Stimulated activated CD8-positive, alpha-beta memory T cell treated with anti-CD3 and anti-CD28 coated beads, Interleukin-2, amount 100 ng/mL, for 48 hours (primary cell): ENCODE measurements at regions not wholly inside any gene's neighbourhood (a gene's known extent, or its start where the extent isn't known, plus 50 kb on each side); places are given as distances from the start of the nearest gene placed in this dataset.

Experiments used
- DNase-seq, 2 donors: peaks; one replicate each; pipeline ENCODE4 v3.0.0-alpha.2; 2020; ENCODE audit warnings: low read depth in 2 of 2

DNA sequence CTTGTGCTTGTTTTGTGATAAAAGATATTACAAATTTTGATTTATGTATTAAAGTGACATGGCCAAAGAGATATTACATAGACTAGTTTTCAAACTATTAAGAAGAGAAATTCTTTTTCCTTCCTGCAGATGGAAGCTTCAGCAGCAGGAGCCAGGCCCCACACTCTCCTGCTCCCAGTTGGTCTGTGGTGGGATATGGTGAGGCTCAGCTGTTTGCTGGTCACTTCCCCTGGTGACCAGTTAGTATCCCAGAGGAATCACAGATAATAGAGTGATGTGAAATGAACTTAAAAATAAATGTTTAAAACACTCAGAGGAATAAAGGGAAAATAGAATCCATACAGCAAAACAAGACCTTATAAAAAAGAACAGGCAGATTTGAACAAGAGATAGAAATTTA is 154.7 kb downstream of the KTN1 start:
- no peak for DNase-seq

DNA sequence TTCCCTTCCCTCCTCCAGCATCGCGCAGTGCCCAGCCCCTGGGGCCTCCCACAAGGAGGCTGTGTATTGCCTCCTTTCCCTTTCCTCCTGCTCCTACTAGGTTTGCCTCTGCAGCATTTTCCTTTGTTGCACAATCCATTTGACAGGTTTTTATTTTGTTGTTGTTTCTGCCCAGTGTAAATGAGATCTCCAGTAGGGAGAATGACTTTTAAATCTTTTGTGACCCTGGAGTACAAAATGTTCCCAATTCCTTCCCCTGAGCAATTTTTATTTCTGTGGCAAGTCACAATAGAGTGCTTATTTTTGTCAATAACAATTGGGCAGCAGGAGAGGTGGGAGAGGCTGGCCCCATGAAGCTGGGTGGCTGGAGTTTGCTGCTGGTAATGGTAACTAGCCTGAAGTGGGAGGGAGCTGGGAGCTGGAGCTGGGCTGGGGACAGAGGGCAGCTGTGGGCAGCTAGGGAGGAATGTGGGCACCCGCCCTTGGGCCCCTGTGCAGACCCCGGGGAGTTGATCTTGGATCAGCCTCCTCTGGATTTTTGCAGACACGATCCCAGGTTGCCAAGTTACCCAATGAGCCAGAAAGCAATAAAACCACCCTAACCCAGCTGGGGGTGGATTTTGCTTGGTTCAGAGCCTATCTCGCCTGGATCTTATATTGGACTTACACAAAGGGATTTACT is 160.1 kb downstream of the KTN1 start:
- no peak for DNase-seq

DNA sequence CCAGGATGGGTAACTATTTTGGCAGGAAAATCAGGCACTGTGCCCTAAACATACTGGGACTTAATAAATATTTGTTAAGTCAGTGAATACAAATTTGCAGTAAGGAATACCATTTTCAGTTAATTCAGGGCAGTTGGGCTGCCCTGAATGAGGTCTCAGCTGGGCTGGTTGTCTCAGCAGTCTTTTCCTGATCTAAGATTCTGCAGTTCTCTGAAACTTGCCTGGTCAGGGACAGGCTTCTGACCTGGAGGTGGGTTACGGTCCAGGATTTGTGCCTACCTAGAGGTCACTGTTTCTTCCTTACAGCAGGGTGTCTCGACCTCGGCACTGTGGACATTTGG is 160.6 kb downstream of the KTN1 start:
- no peak for DNase-seq

DNA sequence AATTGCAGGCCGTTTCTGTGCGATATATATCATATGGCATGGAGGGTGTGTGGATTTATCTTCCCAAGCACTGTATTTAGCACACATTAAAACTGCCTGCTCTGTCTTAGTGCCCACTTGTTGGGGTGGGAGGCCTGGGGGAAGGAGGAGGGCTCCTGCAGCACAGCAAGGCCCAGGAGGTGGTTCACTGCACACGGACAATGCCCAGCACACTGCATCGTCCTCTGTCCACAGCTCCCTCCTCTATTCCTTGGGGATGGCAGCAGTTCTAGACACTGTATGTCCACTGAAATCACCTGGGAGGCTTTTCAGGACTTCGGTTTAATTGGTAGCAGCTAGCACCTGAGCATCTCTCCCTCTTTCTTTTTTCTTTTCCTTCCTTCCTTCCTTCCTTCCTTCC is 161.2 kb downstream of the KTN1 start:
- no peak for DNase-seq

DNA sequence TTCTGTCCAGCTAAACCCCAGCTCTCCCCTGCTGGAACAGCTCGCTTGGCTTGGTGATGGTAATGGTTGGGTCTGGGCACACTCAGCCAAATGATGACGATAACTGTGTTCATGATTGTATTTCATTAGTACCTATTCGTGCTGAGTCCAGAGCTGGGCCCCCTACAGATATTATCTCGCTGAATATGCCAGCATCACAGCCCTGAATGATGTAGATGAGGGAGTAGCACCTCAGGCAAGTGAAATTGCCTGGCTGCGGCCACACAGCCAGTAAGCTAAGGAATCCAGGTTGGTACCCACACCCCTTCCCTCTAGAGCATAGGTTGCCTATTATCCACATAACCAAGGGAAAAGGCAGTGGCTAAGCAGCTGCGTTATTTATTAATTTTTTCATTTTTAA is 163.5 kb downstream of the KTN1 start:
- no peak for DNase-seq

DNA sequence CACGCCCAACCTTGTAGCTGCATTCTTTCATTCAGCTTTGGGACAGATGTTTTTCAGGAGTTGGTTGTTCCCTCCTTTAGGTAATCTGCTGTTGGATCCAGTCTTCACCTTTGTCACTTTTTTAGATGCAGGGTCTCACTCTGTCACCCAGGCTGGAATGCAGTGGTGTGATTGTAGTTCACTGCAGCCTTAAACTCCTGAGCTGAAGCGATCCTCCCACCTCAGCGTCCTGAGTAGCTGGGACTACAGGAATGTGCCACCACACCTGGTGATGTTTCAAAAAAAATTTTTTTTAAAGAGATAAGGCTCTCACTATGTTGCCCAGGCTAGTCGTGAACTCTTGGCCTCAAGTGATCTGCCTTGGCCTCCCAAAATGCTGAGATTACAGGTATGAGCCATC is 164.3 kb downstream of the KTN1 start:
- DNase-seq, result no peak

DNA sequence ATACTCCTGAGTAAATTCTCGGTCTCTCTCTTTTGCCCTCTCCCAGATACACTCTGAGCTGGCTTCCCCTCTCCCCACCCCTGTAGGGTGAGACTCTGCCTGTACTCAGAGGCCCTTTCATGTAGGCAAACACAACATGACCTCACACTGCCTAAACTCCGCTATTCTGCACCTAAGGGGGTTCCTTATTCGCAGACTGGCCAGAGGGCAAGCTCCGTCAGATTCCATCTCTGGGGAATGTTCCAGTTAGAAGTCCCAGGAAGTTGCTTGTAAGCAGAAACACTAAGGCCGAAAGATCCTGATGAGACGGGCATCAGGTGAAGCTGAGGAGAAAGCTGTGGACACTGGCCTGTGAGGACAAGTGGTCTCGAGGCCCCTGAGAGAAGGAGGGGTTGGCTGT is 165.9 kb downstream of the KTN1 start:
- DNase-seq, result no peak

DNA sequence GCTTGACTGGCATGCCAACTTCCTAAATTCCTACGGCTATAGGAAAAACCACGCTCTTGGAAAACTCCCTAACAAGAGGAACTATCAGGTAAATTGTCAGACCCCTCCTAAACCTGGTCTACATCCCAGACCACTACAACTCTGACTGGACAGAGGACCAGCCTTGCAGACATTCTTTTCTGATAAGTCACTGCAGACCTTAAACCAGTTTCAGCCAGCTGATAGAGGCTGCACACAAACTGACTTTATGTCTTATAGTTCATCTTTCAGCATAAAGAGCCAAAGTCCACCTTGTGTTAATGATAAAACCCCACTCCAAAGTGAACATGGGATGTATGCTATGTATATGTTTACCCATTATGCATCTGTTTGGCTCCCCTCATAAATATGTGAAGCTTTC is 166.6 kb downstream of the KTN1 start:
- DNase-seq, result no peak

DNA sequence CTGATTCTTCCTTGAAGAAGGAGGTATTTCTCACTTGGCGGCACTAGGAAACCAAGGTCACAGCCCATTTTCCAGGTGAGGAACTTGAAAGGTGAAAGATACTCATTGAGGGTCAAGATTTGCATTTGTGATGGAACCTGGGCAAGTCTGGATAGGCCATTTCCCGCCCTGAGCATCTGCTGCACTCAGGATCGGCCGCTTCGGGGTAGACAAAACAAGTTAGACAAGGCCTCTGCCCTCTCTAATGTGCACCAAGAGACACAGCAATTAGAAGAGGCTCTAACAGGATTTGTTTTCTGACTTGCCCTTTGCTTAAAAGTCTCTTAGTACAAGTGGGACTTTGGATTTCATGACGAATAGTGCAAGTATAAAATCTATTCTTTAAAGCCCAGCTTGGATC is 167.2 kb downstream of the KTN1 start:
- DNase-seq, result no peak

DNA sequence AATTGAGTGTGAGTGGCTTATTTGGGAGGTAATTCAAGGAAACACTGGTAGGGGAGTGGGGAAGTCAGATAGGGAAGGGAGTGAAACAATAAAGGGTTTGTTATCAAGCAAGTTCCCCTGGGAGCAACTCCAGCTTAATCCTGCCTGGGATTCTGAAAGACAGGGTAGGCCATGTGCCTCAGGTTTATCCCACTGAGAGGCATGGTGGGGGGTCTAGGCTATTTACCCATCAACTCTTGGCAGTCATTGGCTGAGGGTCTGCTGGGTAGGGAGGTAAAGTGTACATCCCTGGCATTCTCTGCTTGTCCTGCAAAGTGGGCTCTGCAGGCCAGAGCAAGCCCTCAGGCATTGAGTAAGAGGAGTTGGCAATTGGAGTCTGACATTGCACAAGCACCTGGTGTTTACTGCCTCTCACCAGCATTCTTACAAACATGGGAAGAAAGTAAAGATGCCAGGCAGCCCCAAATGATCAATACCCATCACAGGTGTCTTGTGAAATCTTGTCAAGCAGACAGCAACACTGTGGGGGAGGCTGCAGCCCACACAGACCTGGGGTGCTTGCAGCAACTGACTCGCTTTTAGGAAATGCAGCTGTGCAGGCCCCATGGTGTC is 169.3 kb downstream of the KTN1 start:
- DNase-seq, result no peak

DNA sequence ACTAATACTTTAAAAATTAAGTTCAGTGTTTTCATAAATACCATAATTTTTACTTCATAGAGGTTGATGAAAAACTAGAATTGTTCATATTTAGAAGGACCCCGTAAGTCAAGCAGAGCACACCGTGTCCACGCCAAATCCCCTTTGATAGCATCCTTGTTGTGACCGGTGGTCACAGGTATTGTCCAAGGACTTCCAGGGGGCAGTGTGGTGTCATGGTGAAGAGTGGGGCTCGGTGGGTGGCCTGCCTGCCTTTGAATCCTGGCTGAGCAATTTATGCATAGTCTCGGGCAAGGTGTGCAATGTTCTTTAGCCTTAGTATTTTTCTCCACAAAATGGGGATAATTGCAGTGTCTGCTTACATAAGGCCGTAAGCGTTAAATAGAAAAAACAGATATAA is 169.9 kb downstream of the KTN1 start:
- no peak for DNase-seq

DNA sequence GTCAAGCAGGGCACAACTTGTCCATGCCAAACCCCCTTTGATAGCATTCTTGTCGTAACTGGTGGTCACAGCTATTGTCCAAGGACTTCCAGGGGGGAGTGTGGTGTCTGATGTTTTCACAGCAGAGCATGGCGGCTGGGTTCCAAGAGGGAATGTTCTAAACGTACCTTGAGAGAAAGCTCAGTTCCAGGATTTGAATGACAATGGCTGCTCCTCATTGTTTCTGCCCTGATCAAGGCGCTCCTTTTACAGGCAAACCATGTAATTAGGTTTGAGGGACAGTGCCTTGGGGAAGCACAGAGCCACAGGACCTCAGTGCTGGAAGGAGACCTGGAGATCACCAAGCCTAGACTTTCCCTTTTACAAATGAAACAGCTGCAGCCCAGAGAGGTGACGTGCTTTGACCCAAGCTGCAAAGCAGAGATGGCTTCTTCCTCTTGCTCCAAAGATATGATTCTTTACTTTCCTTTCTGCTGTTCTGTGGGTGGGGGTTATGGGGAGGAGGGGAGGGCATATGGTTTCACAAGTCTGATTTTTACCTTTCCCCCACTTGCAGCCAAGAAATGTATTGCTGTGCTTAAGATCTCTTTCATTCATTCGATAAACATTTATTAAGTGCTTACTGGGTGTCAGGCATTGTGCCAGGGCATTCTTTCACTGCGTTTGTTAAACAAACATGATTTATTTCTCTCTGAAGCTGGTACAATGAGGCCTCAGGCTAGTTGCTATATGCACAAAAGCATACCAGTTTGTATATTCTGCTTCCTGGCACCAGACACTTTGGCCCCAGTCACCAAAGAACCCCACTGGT is 172.8 kb downstream of the KTN1 start:
- DNase-seq, result no peak

DNA sequence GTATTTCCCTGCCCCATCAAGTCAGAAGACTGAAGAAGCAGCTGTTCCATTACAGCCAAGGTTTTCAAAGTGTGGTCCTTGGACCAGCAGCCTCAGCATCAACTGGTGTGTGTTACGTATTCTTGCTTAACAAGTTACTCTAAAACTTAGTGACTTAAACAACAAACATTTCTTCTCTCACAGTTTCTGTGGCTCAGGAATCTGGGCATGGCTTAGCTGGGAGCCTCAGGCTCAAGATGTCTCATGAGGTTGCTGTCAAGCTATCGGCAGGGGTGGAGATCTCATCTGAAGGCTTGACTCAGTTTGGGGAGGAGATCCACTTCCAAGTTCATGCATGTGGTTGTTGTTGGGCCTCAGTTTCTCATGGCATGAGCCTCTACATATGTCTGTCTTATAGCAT is 174.5 kb downstream of the KTN1 start:
- no peak for DNase-seq

DNA sequence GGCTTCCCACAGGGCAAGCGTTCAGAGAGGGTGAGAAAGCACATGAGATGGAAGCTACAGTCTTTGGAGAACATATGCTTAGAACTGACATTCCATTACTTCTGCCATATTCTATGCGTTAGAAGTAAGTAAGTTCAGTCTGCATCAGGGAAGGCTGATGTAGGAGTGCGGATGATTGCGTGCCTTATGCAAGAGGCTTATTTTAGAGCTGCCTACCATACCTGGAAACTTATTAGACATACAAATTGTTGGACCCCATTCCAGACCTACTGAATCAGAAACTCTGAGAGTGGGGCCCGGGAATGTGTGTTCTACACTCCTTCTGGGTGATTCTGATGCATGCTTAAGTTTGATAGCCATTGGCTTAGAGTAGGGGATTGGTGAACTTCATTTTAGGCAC is 174.9 kb downstream of the KTN1 start:
- no peak for DNase-seq

DNA sequence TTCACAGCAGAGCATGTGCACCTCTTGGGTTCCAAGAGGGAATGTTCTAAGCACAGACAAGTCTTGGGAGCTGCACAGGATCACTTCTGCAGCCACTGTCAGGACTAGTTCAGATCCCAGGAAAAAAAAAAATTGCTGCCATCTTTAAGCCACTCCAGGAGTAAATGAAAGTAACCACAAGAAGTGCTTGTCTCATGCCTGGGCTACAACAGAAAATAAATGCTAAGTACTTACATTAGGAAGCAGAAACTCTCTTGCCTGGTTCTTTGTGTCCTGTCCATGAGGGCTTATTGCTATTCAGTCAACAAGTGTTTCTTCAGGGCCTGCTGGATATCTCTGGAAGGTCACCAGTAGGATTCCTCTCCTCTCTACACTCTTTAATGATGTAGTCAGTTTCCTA is 176.1 kb downstream of the KTN1 start:
- DNase-seq, result no peak

DNA sequence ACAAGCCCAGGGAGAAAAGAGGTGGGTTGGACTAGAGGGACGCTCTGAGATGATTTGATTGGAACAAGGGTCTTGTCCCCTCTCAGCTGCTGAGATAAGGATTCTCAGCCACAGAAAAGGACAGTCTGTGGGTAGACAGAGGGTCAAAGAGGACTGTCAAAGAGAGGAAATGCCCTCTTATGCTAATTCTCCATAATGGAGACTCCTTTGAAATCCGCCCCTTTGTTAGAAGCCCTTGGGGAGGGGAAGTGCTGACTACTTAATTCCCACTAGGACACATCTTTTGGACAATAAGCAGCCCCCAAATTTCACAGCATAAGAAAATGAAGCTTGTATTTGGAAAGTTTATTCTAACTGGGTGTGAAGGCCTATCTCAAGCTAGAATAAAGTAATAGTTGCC is 176.6 kb downstream of the KTN1 start:
- no peak for DNase-seq

DNA sequence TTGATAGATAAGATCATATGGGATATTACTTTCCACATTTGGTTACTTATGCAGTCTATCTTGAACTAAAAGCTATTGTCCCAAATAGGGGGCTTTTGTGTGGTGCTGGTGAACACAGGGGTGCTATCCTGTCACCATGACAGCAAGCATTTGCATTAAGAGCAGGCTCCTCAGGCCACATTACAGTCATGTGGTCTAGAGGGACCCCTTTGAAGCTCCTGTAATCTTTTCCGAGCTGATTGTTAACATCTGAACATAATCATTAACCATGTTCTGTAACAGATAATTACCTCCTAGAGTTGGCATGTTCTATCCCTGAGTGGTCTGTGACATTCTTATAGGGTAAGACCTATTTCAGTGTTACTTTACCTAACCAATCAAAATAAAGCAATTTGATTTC is 178.8 kb downstream of the KTN1 start:
- no peak for DNase-seq

DNA sequence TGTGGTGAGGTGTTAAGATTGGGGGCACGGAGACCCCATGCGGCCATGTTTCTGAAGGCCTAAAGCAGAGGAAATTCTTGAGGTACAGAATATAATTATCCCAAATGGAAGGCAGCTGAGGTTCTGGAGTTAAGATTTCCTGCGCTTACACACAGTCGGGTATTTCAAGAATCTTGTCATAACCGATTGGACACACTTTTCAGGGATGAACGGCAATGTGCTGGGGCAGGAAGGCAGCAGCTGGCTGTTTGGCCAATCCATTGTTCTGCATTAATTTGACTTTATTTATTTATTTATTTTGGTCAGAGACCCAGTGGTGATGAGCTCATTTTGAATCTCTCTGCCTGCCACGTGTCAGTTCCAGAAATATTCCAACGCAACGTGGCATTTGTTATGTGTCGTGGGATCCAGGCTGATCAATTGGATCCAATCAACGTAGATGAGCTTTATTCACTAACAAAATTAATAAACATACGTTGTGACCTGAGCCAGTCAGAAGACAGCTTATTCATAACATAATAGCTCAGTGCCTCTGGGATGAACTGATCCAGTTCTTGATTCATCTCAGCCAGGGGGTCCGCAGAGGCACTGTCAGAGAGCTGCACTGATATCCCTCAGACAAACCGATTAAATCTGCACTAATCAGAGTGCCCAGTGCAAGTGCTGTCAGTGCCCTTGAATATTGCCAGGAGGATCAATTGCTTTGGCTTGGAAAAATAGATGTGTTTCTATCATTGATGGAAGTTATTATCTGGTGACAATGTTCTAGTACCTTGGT is 181.0 kb downstream of the KTN1 start:
- DNase-seq, result no peak

DNA sequence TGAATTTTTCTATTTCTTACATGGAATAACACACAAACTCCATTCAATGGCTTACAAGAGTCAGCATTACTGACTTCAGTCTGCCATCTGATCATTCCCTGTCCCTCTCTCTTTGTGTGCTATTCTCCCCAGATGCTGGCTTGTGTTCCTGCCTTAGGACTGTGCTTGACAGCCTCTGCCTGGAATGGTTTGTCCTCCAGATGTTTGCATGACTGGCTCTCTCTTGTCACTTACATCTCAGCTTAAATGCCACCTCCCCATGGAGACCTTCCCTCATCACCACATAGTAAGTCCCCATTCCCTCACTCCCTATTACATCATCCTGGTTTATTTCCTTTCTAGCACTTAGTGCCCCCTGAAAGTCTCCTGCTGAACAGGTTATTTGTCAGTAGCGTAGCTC is 181.6 kb downstream of the KTN1 start:
- DNase-seq, result no peak

DNA sequence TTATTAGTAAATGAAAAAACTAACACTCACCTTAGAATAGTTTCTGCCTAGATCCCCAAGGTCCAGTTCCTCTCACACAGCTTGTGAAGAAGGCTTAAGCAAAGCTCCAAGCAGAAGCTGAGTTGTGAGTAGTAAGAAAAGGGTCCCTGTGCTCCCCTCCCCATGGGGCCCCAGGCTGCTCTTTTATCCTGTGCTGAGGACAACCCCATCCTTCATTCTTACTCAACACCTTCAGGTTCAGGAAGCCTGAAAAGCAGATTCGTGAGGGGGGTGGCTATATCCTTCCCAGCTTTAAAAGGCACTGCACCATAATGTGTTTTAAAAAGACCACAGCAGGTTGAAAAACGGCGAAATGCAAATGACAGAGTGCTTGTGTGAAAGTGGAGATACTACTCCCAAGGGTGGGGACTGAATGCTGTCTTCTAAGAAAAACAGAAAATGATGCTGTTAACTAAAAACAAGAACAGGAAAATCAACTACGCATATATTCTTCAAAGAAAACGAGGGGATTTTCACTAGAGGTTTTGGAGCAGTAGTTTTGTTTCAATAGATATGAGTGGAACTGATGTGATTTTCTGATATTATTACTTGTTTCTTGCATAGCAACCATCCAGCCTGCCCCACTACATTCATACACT is 182.7 kb downstream of the KTN1 start:
- no peak for DNase-seq

DNA sequence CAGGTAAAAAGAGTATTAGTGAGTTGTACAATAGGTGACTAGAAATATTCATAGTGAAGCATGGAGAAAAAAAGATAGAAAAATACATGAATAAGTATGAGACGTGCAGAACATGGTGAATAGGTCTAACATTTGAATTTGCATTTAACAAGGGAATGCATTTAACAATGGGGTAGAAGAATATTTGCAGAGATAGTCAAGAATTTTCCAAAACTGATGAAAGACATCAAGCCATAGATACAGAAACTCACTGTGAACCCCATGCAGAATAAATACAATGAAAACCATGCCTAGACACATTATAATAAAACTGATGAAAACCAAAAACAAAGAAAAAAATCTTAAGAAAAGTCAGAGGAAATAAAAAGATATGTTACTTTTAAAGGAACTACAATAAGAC is 184.8 kb downstream of the KTN1 start:
- no peak for DNase-seq

DNA sequence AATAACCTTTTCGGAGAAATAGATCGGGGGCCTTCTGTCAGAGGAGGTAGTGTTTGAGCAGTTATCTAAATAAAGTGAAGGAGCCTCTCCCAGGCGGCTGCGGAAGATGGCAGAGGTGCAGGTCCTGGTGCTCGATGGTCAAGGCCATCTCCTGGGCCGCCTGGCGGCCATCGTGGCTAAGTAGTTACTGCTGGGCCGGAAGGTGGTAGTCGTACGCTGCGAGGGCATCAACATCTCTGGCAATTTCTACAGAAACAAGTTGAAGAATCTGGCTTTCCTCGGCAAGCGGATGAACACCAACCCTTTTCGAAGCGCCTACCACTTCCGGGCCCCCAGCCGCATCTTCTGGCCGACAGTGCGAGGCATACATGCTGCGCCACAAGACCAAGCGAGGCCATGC is 186.1 kb downstream of the KTN1 start:
- no peak for DNase-seq
